GM19438 (cell line): ENCODE measurements at regions not wholly inside any gene's neighbourhood (a gene's known extent, or its start where the extent isn't known, plus 50 kb on each side); places are given as distances from the start of the nearest gene placed in this dataset.

Experiments
- ATAC-seq: cut with Tn5 transposase; IDR thresholded peaks from one replicate; pipeline ENCODE4 v1.9.1; 2021; ENCODE audit warnings: low read depth; ENCODE audit not compliant: unreplicated experiment

- no peak for ATAC-seq
These were observed 210.0 kb downstream of the QDPR start for GRCh38 chr4:17301869-17302268.

DNA sequence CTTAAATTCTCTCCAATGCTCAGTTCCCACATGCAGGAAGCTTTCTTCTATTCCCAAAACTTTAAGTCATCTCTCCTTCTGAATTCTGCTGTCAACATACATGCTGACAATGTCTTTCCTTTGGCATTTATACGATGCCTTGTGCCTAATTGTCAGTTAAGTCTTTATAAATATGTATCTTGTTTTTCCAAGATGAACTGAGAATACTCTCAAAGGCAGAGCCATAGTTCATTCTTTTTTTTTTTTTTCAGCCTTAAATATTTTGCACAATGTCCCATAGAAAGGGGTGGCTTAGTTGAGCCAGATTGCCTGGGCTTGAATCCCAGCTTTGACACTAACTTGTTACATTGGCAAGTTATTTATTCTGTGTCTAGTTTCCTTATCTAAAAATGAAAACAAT lies 210.6 kb downstream of the QDPR start:
- ATAC-seq = no peak

- ATAC-seq = no peak
These were observed 214.7 kb downstream of the QDPR start for GRCh38 chr4:17296921-17297890.

DNA sequence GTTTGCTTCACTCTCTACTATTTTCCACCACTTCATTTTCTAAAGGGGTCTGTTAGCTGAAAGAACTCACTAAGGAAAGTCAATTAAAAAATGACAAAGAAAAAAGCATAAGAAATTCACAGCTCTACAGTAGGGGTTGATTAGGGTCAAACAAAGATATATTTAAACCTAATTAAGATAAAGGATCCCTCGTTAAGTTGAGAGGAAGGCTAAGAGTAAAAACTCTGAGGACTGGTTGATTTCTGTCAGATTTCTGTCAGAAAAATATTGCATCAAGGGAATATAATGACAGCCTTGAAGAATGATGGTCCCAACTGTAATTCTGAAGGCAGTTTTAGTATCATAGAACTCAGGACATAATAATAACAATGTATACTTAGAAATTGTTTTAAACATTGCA lies 218.0 kb downstream of the QDPR start:
- ATAC-seq = no peak

DNA sequence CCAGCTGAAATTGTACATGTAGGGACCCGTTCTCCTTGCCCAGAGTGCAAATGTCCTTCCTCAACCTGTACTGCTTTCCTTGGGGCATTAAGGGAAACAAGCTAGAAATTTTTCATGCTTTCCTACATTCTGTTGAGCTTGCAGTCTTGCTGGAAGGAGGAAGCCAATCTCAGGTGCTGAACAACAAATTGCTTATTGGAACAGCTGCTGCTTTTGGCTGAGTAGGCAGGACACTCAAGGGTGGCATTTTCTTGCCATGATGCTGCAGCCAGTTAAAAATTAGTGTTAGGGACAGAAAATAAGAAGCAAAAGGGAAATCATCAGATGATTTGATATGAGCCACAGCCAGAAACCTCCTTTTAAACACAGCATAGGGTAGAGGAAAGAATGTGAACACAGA lies 223.7 kb downstream of the QDPR start:
- ATAC-seq = no peak

- no peak for ATAC-seq
These were observed 225.0 kb downstream of the QDPR start for GRCh38 chr4:17286752-17287460.

DNA sequence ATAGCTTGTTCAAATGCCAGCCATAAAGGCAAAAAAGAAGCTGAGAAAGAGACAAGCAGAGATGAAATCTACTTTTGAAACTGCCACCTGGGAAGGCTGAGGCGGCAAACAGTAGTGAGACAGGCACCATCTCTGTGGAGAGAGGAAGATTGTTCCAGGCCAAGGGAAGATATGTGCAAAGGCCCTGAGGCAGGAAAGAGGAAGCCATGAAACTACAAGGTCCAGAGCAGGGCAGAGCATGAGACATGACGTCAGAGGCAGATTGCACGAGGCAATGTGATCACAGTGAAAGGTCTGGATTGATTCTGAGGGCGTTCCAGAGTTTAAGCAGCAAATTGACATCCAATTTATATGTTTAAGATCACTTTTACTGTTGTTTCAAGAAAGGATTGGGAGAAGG lies 226.1 kb downstream of the QDPR start:
- ATAC-seq = no peak

DNA sequence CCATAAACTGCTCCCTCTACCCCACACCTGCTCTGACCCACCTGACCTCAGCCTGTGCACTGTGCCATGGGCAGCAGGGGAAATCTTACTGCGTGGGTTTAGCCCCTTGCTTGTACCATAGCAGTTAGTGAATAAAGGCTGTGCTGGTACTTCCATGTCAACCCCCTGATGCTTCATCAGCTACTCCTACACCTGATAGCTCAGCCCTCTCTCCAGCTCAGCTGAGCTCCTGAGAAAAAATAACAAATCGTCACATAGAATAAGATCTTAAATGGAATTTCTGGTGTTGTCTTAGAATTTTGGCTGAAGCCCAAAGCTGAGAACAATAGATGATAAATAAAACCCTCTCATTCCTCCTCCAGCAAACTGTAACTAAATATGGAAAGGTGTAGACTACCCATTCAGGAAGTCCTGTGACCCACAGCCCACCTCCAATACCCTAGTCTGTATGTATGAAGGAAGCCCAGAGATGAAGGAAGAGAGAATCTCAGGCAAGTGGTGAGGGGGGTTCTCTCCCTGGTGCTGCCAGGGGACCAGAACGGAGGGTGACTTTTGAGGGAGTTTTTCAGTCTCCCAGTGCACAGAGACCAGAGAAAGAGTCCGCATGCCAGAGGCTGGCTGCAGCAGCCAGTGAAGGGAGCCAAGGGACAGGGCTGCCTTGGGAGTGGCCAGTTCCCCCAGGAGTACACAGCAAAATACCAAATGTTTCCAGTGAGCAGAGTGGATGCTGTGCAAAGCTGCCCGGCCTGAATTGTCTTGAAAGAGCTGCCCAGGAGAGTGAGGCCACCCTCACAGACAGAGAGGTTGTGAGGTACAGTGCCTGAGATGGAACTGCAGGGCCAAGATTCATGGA lies 227.3 kb downstream of the QDPR start:
- no peak for ATAC-seq

GRCh38 chr4:17283832-17284231 lies 228.1 kb downstream of the QDPR start:
- ATAC-seq = no peak

GRCh38 chr4:17283251-17283650 lies 228.6 kb downstream of the QDPR start:
- ATAC-seq = no peak

DNA sequence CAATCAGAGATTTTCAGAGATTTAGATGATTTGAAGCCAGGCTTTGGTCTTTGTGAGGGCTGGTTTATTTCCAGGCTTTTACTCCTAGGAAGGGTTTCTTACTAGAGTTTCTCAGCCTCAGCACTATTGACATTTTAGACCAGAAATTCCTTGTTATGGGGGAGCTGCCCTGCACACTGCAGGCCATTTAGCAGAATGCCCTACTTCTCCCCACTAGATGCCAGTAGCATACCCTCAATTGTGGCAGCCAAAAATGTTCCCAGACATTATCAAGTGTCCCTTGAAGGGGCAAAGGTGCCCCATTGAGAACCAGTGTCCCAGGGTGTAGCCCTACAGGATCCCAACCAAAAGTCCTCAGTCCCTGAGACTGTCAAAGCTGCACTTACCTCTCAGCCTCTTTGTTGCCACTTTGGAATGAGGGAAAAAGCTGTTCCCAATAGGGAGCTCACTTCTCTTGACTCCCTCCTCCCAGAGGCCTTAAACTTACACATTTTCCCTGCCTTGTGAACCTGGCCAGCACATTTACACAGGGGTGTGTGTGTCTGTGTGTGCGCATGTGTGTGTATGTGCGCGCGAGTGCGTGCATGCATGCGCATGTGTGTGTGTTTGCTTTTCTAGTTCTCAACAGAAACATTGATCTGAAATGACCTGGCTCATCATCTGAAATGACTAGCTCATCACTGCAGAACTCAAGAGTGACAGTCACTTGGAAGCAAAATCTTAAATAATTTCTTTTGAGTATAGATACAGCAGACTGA lies 231.4 kb downstream of the QDPR start:
- ATAC-seq = no peak

- no peak for ATAC-seq
These were observed 235.1 kb downstream of the QDPR start for GRCh38 chr4:17276776-17277175.

GRCh38 chr4:17275836-17276235 lies 236.1 kb downstream of the QDPR start:
- ATAC-seq = no peak

GRCh38 chr4:17273047-17273446 lies 238.8 kb downstream of the QDPR start:
- no peak for ATAC-seq

DNA sequence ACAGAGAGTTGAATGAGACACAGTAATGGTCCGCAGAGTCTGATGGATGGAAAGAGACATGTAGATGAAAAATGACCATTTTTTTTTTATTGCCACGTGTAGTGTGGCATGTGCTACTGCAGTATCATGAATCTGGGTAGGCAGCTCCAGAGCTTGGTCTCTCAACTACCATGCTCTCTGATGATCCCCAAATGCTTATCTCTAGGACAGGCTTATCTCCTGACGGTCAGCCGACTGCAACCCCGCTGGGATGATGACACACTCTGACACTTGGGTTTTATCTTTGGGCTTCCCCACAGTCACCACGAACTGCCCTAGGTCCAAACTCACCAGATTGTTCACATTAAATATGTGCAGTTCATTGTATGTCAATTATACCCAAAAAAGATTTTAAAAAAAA lies 239.7 kb downstream of the QDPR start:
- no peak for ATAC-seq

DNA sequence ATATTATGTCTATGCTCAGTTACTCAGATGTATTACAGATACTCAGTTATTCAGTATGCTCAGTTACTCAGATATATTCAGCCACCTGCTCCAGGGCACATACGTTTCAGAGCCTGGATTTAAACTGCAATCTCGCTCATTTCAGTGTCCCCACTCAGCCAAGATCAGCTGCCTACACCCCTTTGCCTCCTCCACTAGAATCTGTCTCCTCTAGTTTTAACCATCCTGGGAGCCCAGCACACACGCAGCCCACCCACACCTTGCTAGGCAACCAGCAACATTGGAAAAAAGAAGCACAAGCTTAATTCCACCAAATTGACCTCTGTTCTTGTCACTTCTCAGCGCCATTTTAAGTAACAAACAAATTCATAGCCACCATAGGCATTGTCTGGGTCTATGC lies 246.2 kb downstream of the QDPR start:
- ATAC-seq = no peak

- ATAC-seq = no peak
These were observed 246.8 kb downstream of the QDPR start for GRCh38 chr4:17265139-17265538.

- no peak for ATAC-seq
These were observed 251.6 kb downstream of the QDPR start for GRCh38 chr4:17260166-17260907.

DNA sequence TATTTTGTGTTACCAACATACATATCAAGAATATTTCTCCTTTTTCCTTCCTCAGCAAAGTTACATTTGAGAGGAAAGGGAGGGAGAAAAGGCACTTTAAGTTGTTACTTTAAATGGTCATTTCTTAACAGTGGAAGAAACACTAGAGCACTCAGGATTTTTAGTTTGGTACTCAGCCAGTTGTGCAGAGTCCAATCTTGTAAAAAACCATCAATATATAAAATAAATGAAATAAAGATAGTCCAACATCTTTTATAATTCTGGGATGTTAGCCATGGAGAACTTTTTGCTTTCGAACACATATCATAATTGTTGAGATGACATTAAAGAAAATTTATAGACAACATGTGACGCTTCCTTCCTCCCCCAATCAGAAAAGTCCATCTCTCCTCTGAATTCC lies 253.8 kb downstream of the QDPR start:
- no peak for ATAC-seq

DNA sequence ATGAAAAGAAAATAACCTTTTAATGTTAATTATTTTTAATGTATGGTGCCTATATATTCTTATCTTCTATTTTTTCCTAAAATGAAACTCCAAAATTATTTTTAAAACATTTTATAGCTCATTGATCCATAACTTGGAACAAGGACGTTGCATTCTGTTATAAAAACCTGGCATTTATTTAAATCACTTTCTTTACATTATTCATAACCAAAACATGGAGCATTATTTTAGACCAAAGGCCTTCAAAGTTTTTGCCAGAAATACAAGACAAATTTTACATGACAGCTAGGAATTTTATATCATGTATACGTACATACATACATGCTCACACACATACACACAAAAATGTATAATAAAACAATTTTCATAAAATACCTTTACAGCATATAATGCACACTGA lies 259.8 kb downstream of the QDPR start:
- ATAC-seq = no peak
